C4-2B (cell line): ENCODE measurements at regions not wholly inside any gene's neighbourhood (a gene's known extent, or its start where the extent isn't known, plus 50 kb on each side); places are given as distances from the start of the nearest gene placed in this dataset.

ENCODE experiments used
- CTCF ChIP-seq: fragments of 450-650 bp; conservative IDR thresholded peaks from 2 replicates; pipeline ENCODE4 v1.5.1; 2017; ENCODE audit warnings: mild to moderate bottlenecking
- ZFX ChIP-seq: fragments of 450-650 bp; IDR thresholded peaks from 2 replicates; pipeline ENCODE4 v1.6.1; 2017

- TF ChIP-seq CTCF (peak; percentile 50), ZFX (no peak)
Measured at GRCh38 chr15:29208352-29208751, 61.3 kb downstream of the NSMCE3 start.
